OCI-LY7 (cell line): ENCODE measurements at regions not wholly inside any gene's neighbourhood (a gene's known extent, or its start where the extent isn't known, plus 50 kb on each side); places are given as distances from the start of the nearest gene placed in this dataset.

Experiments
- EZH2phosphoT487 ChIP-seq: fragments of 200-600 bp; sonication (generic); IDR thresholded peaks from 2 replicates; pipeline ENCODE4 v1.6.1; 2018; ENCODE audit warnings: low read depth, borderline replicate concordance, mild to moderate bottlenecking, mixed run types, antibody characterized with exemption, low read length, moderate library complexity, mixed read lengths
- TF ChIP-seq, protein P1 (sequence below): fragments of 200-600 bp; sonication (generic); conservative IDR thresholded peaks from 2 replicates; pipeline ENCODE4 v1.5.1; 2014; ENCODE audit warnings: mild to moderate bottlenecking, antibody characterized with exemption, low read length, moderate library complexity, mixed read lengths

DNA sequence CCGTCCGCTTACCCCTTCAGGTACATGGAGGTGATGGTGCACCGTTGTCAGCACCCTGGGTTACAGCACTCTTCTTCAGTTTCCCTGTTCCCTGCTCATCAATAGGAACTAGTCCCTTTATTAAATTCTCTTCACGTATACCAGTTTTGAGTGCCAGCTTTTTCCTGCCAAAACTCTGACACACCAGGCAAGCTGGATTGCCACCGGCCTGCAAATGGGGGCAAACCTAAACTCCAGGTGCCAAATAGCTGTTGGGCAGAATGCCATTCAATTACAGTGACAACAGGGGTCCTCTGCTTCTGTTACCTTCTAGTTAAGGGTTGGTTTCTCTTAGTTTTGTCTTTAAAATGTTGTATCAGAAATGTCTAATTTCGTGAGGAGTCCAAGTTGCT is 400.4 kb downstream of the OSTF1 start:
- TF ChIP-seq, protein P1, sequence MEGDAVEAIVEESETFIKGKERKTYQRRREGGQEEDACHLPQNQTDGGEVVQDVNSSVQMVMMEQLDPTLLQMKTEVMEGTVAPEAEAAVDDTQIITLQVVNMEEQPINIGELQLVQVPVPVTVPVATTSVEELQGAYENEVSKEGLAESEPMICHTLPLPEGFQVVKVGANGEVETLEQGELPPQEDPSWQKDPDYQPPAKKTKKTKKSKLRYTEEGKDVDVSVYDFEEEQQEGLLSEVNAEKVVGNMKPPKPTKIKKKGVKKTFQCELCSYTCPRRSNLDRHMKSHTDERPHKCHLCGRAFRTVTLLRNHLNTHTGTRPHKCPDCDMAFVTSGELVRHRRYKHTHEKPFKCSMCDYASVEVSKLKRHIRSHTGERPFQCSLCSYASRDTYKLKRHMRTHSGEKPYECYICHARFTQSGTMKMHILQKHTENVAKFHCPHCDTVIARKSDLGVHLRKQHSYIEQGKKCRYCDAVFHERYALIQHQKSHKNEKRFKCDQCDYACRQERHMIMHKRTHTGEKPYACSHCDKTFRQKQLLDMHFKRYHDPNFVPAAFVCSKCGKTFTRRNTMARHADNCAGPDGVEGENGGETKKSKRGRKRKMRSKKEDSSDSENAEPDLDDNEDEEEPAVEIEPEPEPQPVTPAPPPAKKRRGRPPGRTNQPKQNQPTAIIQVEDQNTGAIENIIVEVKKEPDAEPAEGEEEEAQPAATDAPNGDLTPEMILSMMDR: no peak
- TF ChIP-seq EZH2phosphoT487: no peak
